HepG2 (cell line): ENCODE measurements at regions not wholly inside any gene's neighbourhood (a gene's known extent, or its start where the extent isn't known, plus 50 kb on each side); places are given as distances from the start of the nearest gene placed in this dataset.

Experiments
- ATAC-seq: fragments of 200-7000 bp; cut with Tn5 transposase; 3 replicates; pipeline ENCODE4 v1.9.1; 2020; ENCODE audit warnings: mild to moderate bottlenecking, moderate library complexity
- BruUV-seq: library from RNA; stranded (reverse); fragments of 400-500 nt; replicated peaks from 2 replicates; lab custom pipeline; 2021; lab: Mats Ljungman, UMichigan
- CTCF ChIA-PET: fragments of 300-600 bp; formaldehyde crosslinking; extraction: SDS; loops from one replicate; lab custom pipeline; 2021; ENCODE audit warnings: low total read pairs, inconsistent platforms, low intra/inter-chr PET ratio; lab: Yijun Ruan, JAX
- POLR2A ChIA-PET: fragments of 350-600 bp; sonication (Branson Sonifier 250); formaldehyde crosslinking; loops from one replicate; lab custom pipeline; 2020; ENCODE audit warnings: antibody characterized with exemption, inconsistent platforms; lab: Yijun Ruan, JAX
- DNase-seq: peaks from one replicate; pipeline ENCODE4 v3.0.0-alpha.2; 2015; ENCODE audit warnings: low spot score
- FAIRE-seq: peaks from 3 replicates; lab custom pipeline; 2011; peaks lifted over from hg19 to GRCh38; lab: Jason Lieb, UNC
- H2AFZ ChIP-seq: one replicate; pipeline ENCODE4 v1.6.1; 2011; ENCODE audit warnings: low read length, inconsistent platforms
- H3K27ac ChIP-seq: fragments of 300-600 bp; 3 replicates; pipeline ENCODE4 v1.8.0; 2011; ENCODE audit warnings: mixed run types, mild to moderate bottlenecking, mixed read lengths, low read length, inconsistent platforms; ENCODE audit not compliant: insufficient read depth; ENCODE audit errors: extremely low read length
- H3K27me3 ChIP-seq, 2 experiments: fragments of 200-600 bp in 1 of 2; 2 replicates in 1 of 2; 3 replicates in 1 of 2; pipeline versions ENCODE4 v1.6.0 to v1.8.0; 2011; ENCODE audit warnings: low read length in 2 of 2, mild to moderate bottlenecking in 2 of 2, moderate library complexity in 2 of 2, inconsistent platforms in 1 of 2; ENCODE audit not compliant: insufficient read depth in 2 of 2, control insufficient read depth in 1 of 2
- H3K36me3 ChIP-seq, 2 experiments: fragments of 200-600 bp in 1 of 2; replicated peaks in 1 of 2; 2 replicates in 1 of 2; 3 replicates in 1 of 2; pipeline versions ENCODE4 v1.5.1 to v1.8.0; 2011; ENCODE audit warnings: low read length in 2 of 2, inconsistent platforms in 1 of 2; ENCODE audit not compliant: insufficient read depth in 2 of 2, control insufficient read depth in 1 of 2
- H3K4me1 ChIP-seq: 2 replicates; pipeline ENCODE4 v1.5.1; 2012; ENCODE audit warnings: low read length, inconsistent platforms; ENCODE audit not compliant: insufficient read depth
- H3K4me2 ChIP-seq: 2 replicates; pipeline ENCODE4 v1.6.0; 2011; ENCODE audit warnings: low read depth, low read length, inconsistent platforms
- H3K4me3 ChIP-seq, 3 experiments: fragments of 200-600 bp in 1 of 3; sonication (generic), shearing (Covaris generic) in 1 of 3; replicated peaks in 1 of 3; 2 replicates each; pipeline ENCODE4 v1.5.1; 2011 to 2016; ENCODE audit warnings: low read length in 3 of 3, inconsistent platforms in 2 of 3, low read depth in 2 of 3, mild to moderate bottlenecking in 2 of 3, control low read depth in 1 of 3, mixed read lengths in 1 of 3; ENCODE audit not compliant: insufficient read depth in 1 of 3
- H3K79me2 ChIP-seq: one replicate; pipeline ENCODE4 v1.6.1; 2011; ENCODE audit warnings: low read length, inconsistent platforms; ENCODE audit not compliant: insufficient read depth
- H3K9ac ChIP-seq: 2 replicates; pipeline ENCODE4 v1.6.0; 2011; ENCODE audit warnings: mild to moderate bottlenecking, low read depth, low read length, inconsistent platforms; ENCODE audit not compliant: insufficient read depth
- H3K9me3 ChIP-seq: 2 replicates; pipeline ENCODE4 v1.5.1; 2012; ENCODE audit warnings: mild to moderate bottlenecking, low read length
- H4K20me1 ChIP-seq: 2 replicates; pipeline ENCODE4 v1.6.0; 2011; ENCODE audit warnings: inconsistent platforms, mild to moderate bottlenecking, low read length, moderate library complexity; ENCODE audit not compliant: insufficient read depth
- ATF2 ChIP-seq: sonication (generic); formaldehyde crosslinking; IDR thresholded peaks from 2 replicates; pipeline ENCODE4 v1.4.0; 2020; ENCODE audit warnings: missing genetic modification reagents
- CREM ChIP-seq, 2 experiments: sonication (generic) in 1 of 2; formaldehyde crosslinking in 1 of 2; IDR thresholded peaks; 2 replicates each; pipeline versions ENCODE4 v1.4.0 to v1.6.1; 2016 to 2020; ENCODE audit warnings: antibody characterized with exemption in 1 of 2, mild to moderate bottlenecking in 1 of 2, missing genetic modification reagents in 1 of 2
- IRX3 ChIP-seq: sonication (generic); formaldehyde crosslinking; IDR thresholded peaks from 2 replicates; pipeline ENCODE4 v1.8.1; 2023; ENCODE audit warnings: mild to moderate bottlenecking, low read depth, missing genetic modification reagents, borderline replicate concordance
- MAFF ChIP-seq: IDR thresholded peaks from 2 replicates; pipeline ENCODE4 v1.6.1; 2011; ENCODE audit warnings: low read depth, low read length, improper control_type of control experiment
- NCOR1 ChIP-seq: fragments of 200-600 bp; sonication (generic); IDR thresholded peaks from 2 replicates; pipeline ENCODE4 v1.7.0; 2017; ENCODE audit warnings: antibody characterized with exemption, low read length, borderline replicate concordance
- PATZ1 ChIP-seq: sonication (generic); formaldehyde crosslinking; IDR thresholded peaks from 2 replicates; pipeline ENCODE4 v1.4.0; 2020; ENCODE audit warnings: missing genetic modification reagents
- POGZ ChIP-seq: sonication (generic); formaldehyde crosslinking; IDR thresholded peaks from 2 replicates; pipeline ENCODE4 v1.4.0; 2020; ENCODE audit warnings: mild to moderate bottlenecking, missing genetic modification reagents
- RCOR2 ChIP-seq: IDR thresholded peaks from 2 replicates; pipeline ENCODE4 v1.6.1; 2016; ENCODE audit warnings: missing biosample characterization, missing genetic modification reagents
- SP140L ChIP-seq: sonication (generic); formaldehyde crosslinking; IDR thresholded peaks from 2 replicates; pipeline ENCODE4 v1.4.0; 2020; ENCODE audit warnings: missing genetic modification reagents, borderline replicate concordance
- SP5 ChIP-seq: IDR thresholded peaks from 2 replicates; pipeline ENCODE4 v1.6.1; 2016; ENCODE audit warnings: low read depth, borderline replicate concordance
- ZC3H4 ChIP-seq: sonication (generic); formaldehyde crosslinking; IDR thresholded peaks from 2 replicates; pipeline ENCODE4 v1.4.0; 2020; ENCODE audit warnings: missing genetic modification reagents, borderline replicate concordance
- ZFY ChIP-seq: sonication (generic); formaldehyde crosslinking; IDR thresholded peaks from 2 replicates; pipeline ENCODE4 v1.4.0; 2020; ENCODE audit warnings: missing genetic modification reagents
- ZNF281 ChIP-seq: sonication (generic); formaldehyde crosslinking; IDR thresholded peaks from 2 replicates; pipeline ENCODE4 v1.4.0; 2020; ENCODE audit warnings: missing genetic modification reagents, borderline replicate concordance
- ZNF441 ChIP-seq: sonication (generic); formaldehyde crosslinking; IDR thresholded peaks from 2 replicates; pipeline ENCODE4 v1.7.0; 2021; ENCODE audit warnings: missing genetic modification reagents, borderline replicate concordance
- ZNF503 ChIP-seq: sonication (generic); formaldehyde crosslinking; IDR thresholded peaks from 2 replicates; pipeline ENCODE4 v1.4.0; 2020; ENCODE audit warnings: missing genetic modification reagents
- ZNF556 ChIP-seq: sonication (generic); formaldehyde crosslinking; IDR thresholded peaks from 2 replicates; pipeline ENCODE4 v1.4.0; 2020; ENCODE audit warnings: mild to moderate bottlenecking, missing genetic modification reagents, borderline replicate concordance
- ZNF652 ChIP-seq: IDR thresholded peaks from 2 replicates; pipeline ENCODE4 v1.6.1; 2016; ENCODE audit warnings: low read depth, borderline replicate concordance
- ZNF7 ChIP-seq: IDR thresholded peaks from 2 replicates; pipeline ENCODE4 v1.6.1; 2016; ENCODE audit warnings: missing biosample characterization, missing genetic modification reagents
- WGBS: methylation state at CpG from one replicate; pipeline ENCODE4 v1.1.6; 2017; ENCODE audit warnings: low lambda C conversion rate; 5-methylcytosine and 5-hydroxymethylcytosine counted together
- in situ Hi-C: cut with HindIII; loops from 2 replicates; pipeline ENCODE4 v1.10.0; 2017; ENCODE audit warnings: low pct_unique_long_range_greater_than_20kb; ENCODE audit not compliant: extremely low pct_ligation_motif_present
- intact Hi-C: fragments of 100-400 bp; cut with micrococcal nuclease; formaldehyde crosslinking; loops from one replicate; pipeline ENCODE4 v1.10.0; 2022; ENCODE audit not compliant: unreplicated experiment

GRCh38 chr18:25433590-25433989, 81.6 kb upstream of the ZNF521 start (continued):
- TF ChIP-seq ZNF441 (no peak), RCOR2 (CRISPR knock-in tag) (no peak), ZC3H4 (CRISPR knock-in tag) (no peak), ZNF556 (no peak), MAFF (no peak)

GRCh38 chr18:25425024-25425423, 73.1 kb upstream of the ZNF521 start:
- in situ Hi-C loops: no loop called here
- H4K20me1 ChIP-seq: no peaks in the 10 kb centered on the region
- no peak overlapping the region for H3K9ac ChIP-seq
- ChIA-PET POLR2A (no interaction called here), CTCF (no interaction called here)
- intact Hi-C loops: no loop called here
- no peaks in the 10 kb centered on the region; a peak in 1 of 5 replicates for H3K27me3 ChIP-seq
- no peaks in the 10 kb centered on the region for H3K79me2 ChIP-seq
- no peak overlapping the region for H2AFZ ChIP-seq
- ATAC-seq (no peak), FAIRE-seq (no peak), DNase-seq (no peak)
- H3K4me1 ChIP-seq: no peaks in the 10 kb centered on the region
- no peak overlapping the region for H3K27ac ChIP-seq
- no peak overlapping the region for H3K4me2 ChIP-seq
- H3K9me3 ChIP-seq: peaks cover 7% of the 10 kb centered on the region; the same call in 1 of the 2 replicates
- WGBS: 10% methylated on average over 4 of the region's 5 CpGs
- no peaks in the 10 kb centered on the region for H3K36me3 ChIP-seq
- no TSS peak for BruUV-seq
- H3K4me3 ChIP-seq: no peak overlapping the region
- TF ChIP-seq ATF2 (CRISPR knock-in tag) (no peak), IRX3 (no peak), ZNF503 (CRISPR knock-in tag) (no peak), SP5 (CRISPR knock-in tag) (no peak), ZNF7 (CRISPR knock-in tag) (no peak), SP140L (CRISPR knock-in tag) (no peak), ZNF281 (no peak), PATZ1 (no peak), ZFY (CRISPR knock-in tag) (no peak), CREM (IDR thresholded peaks at IDR 0.05) (no peak), CREM (CRISPR knock-in tag; IDR thresholded peaks at IDR 0.05) (no peak), NCOR1 (no peak), ZNF652 (CRISPR knock-in tag) (no peak), POGZ (CRISPR knock-in tag) (no peak)
